Brain microvascular endothelial cell (primary cell): ENCODE measurements at regions not wholly inside any gene's neighbourhood (a gene's known extent, or its start where the extent isn't known, plus 50 kb on each side); places are given as distances from the start of the nearest gene placed in this dataset.

Source experiments
- DNase-seq: peaks from one replicate; pipeline ENCODE4 v3.0.0-alpha.2; 2020
- H3K27ac ChIP-seq: fragments of 250-450 bp; sonication (Bioruptor Pico); 2 replicates; pipeline ENCODE4 v1.5.1; 2020; ENCODE audit warnings: mild to moderate bottlenecking, moderate library complexity
- H3K27me3 ChIP-seq: fragments of 250-450 bp; sonication (Bioruptor Pico); replicated peaks from 2 replicates; pipeline ENCODE4 v1.5.1; 2020; ENCODE audit warnings: mild to moderate bottlenecking
- H3K36me3 ChIP-seq: fragments of 250-450 bp; sonication (Bioruptor Pico); replicated peaks from 2 replicates; pipeline ENCODE4 v1.5.1; 2020; ENCODE audit warnings: mild to moderate bottlenecking
- H3K4me3 ChIP-seq: 2 replicates; pipeline ENCODE4 v1.5.1; 2011; ENCODE audit warnings: low read depth, mild to moderate bottlenecking, control low read depth, low read length, moderate library complexity
- in situ Hi-C: cut with HindIII; loops from 2 replicates; pipeline ENCODE4 v1.10.0; 2017; ENCODE audit warnings: low sequenced_read_pairs, low pct_ligation_motif_present
- TF ChIP-seq, protein P1 (sequence below): IDR thresholded peaks from 2 replicates; pipeline ENCODE4 v1.5.1; 2011; ENCODE audit warnings: low read depth, mild to moderate bottlenecking, moderate library complexity, low read length, control low read depth, inconsistent platforms; ENCODE audit errors: missing control alignments

GRCh38 chr22:22786301-22787115 is 101.1 kb upstream of the IGLL5 start:
- no peaks in the 10 kb centered on the region for H3K36me3 ChIP-seq
- TF ChIP-seq, protein P1, sequence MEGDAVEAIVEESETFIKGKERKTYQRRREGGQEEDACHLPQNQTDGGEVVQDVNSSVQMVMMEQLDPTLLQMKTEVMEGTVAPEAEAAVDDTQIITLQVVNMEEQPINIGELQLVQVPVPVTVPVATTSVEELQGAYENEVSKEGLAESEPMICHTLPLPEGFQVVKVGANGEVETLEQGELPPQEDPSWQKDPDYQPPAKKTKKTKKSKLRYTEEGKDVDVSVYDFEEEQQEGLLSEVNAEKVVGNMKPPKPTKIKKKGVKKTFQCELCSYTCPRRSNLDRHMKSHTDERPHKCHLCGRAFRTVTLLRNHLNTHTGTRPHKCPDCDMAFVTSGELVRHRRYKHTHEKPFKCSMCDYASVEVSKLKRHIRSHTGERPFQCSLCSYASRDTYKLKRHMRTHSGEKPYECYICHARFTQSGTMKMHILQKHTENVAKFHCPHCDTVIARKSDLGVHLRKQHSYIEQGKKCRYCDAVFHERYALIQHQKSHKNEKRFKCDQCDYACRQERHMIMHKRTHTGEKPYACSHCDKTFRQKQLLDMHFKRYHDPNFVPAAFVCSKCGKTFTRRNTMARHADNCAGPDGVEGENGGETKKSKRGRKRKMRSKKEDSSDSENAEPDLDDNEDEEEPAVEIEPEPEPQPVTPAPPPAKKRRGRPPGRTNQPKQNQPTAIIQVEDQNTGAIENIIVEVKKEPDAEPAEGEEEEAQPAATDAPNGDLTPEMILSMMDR: no peak
- DNase-seq: no peak
- in situ Hi-C loops: no loop called here
- H3K27ac ChIP-seq: no peak overlapping the region
- peaks cover 55% of the 10 kb centered on the region for H3K27me3 ChIP-seq
- no peak overlapping the region for H3K4me3 ChIP-seq

DNA sequence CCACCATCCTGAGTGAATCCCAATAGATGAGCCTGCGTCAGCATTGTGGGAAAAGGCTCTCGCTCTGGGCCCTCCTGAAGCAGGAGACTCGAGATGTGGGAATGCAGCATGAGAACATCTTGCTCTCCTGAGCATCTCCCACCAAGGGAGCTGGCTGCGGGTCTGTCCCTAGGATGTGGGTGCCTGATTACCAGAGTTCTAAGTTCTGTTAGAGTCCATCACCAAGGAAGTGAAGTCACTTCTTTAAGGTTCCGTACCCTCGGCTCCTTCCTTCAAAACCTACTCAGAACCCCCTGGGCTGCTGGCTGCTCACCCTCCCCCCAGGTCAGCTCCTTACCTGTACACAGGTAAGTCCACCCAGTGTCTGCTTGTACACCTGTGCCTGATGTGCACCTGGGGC is 100.5 kb upstream of the IGLL5 start:
- no peak overlapping the region for H3K4me3 ChIP-seq
- H3K27me3 ChIP-seq: peaks cover 50% of the 10 kb centered on the region
- H3K36me3 ChIP-seq: no peaks in the 10 kb centered on the region
- no peak overlapping the region for H3K27ac ChIP-seq
- in situ Hi-C loops: no loop called here
- TF ChIP-seq, protein P1: no peak
- no peak for DNase-seq

DNA sequence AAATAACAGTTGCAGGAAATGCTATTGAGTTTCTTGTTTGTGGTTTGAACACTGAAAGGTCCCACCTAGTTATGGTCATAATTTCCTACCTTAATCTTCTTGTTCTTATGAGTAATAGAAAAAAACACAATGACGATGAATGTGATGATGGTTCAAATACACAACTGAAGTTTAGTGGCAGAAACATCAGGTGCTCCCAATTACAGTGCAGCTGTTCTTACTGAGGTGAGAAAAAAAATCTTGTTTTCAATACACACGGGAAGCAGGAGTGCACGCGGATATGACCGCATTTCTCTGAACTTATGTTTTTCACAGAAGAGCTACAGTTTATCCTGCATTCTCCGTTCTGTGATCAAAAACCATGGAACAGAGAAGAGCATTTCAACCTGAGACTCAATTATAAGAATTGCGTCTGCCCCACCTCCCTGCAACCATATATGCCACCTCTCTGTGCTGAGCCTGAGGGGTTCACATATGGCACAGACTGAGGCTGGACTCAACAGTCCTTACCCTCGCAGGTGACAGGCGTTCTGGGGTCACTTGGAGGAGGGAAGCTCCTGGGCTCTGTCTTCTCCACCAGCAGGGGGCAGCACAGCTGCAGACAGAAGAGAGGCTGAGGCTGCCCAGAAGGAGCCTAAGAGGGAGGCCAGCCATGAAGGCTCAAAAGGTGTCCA is 99.7 kb upstream of the IGLL5 start:
- peaks cover 50% of the 10 kb centered on the region for H3K27me3 ChIP-seq
- DNase-seq: peak; percentile 20
- peak overlapping the region; percentile 2 for H3K27ac ChIP-seq
- no peaks in the 10 kb centered on the region for H3K36me3 ChIP-seq
- H3K4me3 ChIP-seq: no peak overlapping the region
- in situ Hi-C loops: no loop called here
- TF ChIP-seq, protein P1: peak; percentile 82

- TF ChIP-seq, protein P1: no peak
- no peak for DNase-seq
- Histone ChIP-seq H3K4me3 (no peak overlapping the region), H3K27me3 (peaks cover 49% of the 10 kb centered on the region), H3K27ac (peak overlapping the region; percentile 2), H3K36me3 (no peaks in the 10 kb centered on the region)
- in situ Hi-C loops: no loop called here
Observed at GRCh38 chr22:22788460-22789037, 99.1 kb upstream of the IGLL5 start.

- H3K4me3 ChIP-seq: no peak overlapping the region
- no peak overlapping the region for H3K27ac ChIP-seq
- TF ChIP-seq, protein P1: no peak
- in situ Hi-C loops: no loop called here
- H3K36me3 ChIP-seq: no peaks in the 10 kb centered on the region
- H3K27me3 ChIP-seq: peaks cover 41% of the 10 kb centered on the region
- no peak for DNase-seq
Observed at GRCh38 chr22:22789233-22789921, 98.2 kb upstream of the IGLL5 start.
